ENCODE measurements at regions not wholly inside any gene's neighbourhood (a gene's known extent, or its start where the extent isn't known, plus 50 kb on each side); places are given as distances from the start of the nearest gene placed in this dataset.

DNA sequence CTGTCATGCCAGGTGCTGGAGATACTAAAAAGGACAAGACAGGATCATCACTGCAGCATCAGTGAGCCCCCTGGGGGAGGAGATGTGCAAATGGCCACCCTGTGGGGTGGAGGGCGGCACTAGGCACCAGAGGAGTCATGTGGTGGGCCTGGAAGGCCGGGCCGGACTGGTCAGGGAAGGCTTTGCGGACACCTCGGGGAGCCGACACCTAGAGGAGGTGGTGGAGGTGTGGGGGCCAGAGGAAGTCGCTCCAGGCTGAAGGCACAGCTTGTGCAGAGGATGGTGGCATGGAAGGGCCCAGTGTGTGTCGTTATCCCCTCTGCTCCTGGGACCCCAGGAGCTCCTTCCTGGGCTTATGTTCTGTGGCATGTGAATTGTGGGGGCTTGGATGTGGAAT lies 437.7 kb downstream of the RPS24 start:
- TF ChIP-seq, protein P1, sequence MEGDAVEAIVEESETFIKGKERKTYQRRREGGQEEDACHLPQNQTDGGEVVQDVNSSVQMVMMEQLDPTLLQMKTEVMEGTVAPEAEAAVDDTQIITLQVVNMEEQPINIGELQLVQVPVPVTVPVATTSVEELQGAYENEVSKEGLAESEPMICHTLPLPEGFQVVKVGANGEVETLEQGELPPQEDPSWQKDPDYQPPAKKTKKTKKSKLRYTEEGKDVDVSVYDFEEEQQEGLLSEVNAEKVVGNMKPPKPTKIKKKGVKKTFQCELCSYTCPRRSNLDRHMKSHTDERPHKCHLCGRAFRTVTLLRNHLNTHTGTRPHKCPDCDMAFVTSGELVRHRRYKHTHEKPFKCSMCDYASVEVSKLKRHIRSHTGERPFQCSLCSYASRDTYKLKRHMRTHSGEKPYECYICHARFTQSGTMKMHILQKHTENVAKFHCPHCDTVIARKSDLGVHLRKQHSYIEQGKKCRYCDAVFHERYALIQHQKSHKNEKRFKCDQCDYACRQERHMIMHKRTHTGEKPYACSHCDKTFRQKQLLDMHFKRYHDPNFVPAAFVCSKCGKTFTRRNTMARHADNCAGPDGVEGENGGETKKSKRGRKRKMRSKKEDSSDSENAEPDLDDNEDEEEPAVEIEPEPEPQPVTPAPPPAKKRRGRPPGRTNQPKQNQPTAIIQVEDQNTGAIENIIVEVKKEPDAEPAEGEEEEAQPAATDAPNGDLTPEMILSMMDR (IDR thresholded peaks at IDR 0.05), result no peak
- TF ChIP-seq POLR2A (IDR thresholded peaks at IDR 0.05), result no peak

Measured in testis (tissue), 2 donors.